IPS-18a (cell line): ENCODE measurements at regions not wholly inside any gene's neighbourhood (a gene's known extent, or its start where the extent isn't known, plus 50 kb on each side); places are given as distances from the start of the nearest gene placed in this dataset.

Source experiments
- H3K27ac ChIP-seq: one replicate; pipeline ENCODE4 v1.5.1; 2013; ENCODE audit warnings: low read length
- H3K27me3 ChIP-seq: one replicate; pipeline ENCODE4 v1.6.1; 2013; ENCODE audit warnings: mild to moderate bottlenecking, low read length; ENCODE audit not compliant: control insufficient read depth, insufficient read depth
- H3K36me3 ChIP-seq: one replicate; pipeline ENCODE4 v1.6.1; 2013; ENCODE audit warnings: low read depth, low read length; ENCODE audit not compliant: control insufficient read depth
- H3K4me1 ChIP-seq: one replicate; pipeline ENCODE4 v1.6.1; 2013; ENCODE audit warnings: low read depth, low read length; ENCODE audit not compliant: control insufficient read depth
- H3K4me3 ChIP-seq: one replicate; pipeline ENCODE4 v1.5.1; 2013; ENCODE audit warnings: low read length
- H3K9ac ChIP-seq: one replicate; pipeline ENCODE4 v1.6.1; 2013; ENCODE audit warnings: mild to moderate bottlenecking, low read length, moderate library complexity
- H3K9me3 ChIP-seq: one replicate; pipeline ENCODE4 v1.6.1; 2013; ENCODE audit warnings: low read depth, low read length; ENCODE audit not compliant: control insufficient read depth

GRCh38 chr7:46218461-46219200 is 297.6 kb upstream of the IGFBP3 start:
- H3K27me3 ChIP-seq = no peaks in the 10 kb centered on the region
- H3K27ac ChIP-seq = no peak overlapping the region
- H3K4me3 ChIP-seq = no peak overlapping the region
- H3K4me1 ChIP-seq = no peaks in the 10 kb centered on the region
- H3K9me3 ChIP-seq = no peaks in the 10 kb centered on the region
- no peak overlapping the region for H3K9ac ChIP-seq
- no peaks in the 10 kb centered on the region for H3K36me3 ChIP-seq

DNA sequence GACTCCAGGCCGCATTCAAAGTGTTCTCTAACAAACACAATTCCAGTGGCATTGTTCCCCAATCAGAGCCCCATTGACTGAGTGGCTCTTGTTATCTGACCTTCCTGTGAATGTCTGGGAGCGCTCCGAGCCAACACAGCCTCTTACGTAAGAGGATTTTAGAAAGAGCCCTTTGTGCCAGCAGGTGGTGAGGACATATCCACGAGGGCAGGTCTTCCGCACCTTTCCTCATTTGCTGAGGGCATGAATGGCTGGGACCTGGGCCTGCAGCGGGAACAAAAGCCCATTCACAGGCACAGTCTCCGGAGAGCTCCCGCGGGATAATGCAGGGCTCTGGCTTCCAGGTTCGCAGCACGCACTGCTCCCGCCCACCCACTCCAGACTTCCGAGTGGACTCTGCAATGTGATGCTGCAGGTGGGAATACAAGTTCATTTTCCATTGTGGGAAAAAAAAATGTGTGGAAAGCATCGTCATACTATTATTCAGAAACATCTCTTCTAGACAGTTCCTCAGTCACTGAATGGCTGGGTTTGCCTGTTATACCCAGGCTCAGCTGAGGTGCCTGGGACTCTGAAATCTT is 295.0 kb upstream of the IGFBP3 start:
- Histone ChIP-seq H3K27me3 (no peaks in the 10 kb centered on the region), H3K36me3 (no peaks in the 10 kb centered on the region), H3K9me3 (no peaks in the 10 kb centered on the region), H3K27ac (no peak overlapping the region), H3K4me3 (no peak overlapping the region), H3K4me1 (no peaks in the 10 kb centered on the region), H3K9ac (no peak overlapping the region)

DNA sequence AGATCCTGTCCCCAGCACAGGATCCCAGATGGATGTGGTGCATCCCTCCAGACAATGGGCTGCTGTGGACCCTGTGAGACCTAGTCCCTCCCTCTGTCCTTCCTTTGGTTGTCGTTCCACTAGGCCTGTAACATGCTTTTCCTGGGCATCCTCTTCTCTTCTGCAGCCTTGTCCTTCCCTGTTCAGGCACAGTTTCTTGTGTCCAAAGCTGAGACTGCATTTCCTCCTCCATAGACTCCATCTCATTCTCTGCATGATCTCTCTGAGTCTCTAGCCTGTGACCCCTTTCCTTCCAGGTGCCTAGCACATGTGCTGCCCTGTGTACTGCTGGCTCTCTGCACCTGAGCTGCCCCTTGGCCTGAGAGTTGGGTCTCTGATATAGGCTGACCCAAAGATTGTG is 293.5 kb upstream of the IGFBP3 start:
- no peaks in the 10 kb centered on the region for H3K9me3 ChIP-seq
- no peaks in the 10 kb centered on the region for H3K4me1 ChIP-seq

DNA sequence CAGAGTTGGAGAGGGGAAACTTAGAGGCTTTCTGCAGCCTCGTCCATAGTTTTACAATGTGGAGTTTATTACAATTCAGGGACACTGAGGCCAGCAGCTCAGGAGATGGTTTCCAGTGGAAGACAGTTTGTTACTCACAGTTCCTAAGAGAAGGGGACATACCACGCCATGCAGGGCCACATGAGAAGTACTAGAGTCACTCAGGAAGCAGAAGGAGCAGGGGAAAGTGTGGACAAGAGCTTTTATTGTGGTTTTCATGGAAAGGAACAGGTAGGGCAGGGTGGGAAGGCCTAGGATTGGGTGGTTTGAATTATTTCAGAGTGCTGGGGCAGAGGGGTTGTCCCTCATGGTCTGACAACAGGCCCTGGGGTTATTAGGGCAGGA is 292.1 kb upstream of the IGFBP3 start:
- H3K4me1 ChIP-seq = no peaks in the 10 kb centered on the region
- H3K9me3 ChIP-seq = no peaks in the 10 kb centered on the region
- no peaks in the 10 kb centered on the region for H3K27me3 ChIP-seq
- H3K4me3 ChIP-seq = no peak overlapping the region
- H3K36me3 ChIP-seq = no peaks in the 10 kb centered on the region
- H3K27ac ChIP-seq = no peak overlapping the region
- no peak overlapping the region for H3K9ac ChIP-seq

More for the DNA sequence above, 293.5 kb upstream of the IGFBP3 start:
- Histone ChIP-seq H3K27ac (no peak overlapping the region), H3K4me3 (no peak overlapping the region), H3K27me3 (no peaks in the 10 kb centered on the region), H3K36me3 (no peaks in the 10 kb centered on the region), H3K9ac (no peak overlapping the region)

DNA sequence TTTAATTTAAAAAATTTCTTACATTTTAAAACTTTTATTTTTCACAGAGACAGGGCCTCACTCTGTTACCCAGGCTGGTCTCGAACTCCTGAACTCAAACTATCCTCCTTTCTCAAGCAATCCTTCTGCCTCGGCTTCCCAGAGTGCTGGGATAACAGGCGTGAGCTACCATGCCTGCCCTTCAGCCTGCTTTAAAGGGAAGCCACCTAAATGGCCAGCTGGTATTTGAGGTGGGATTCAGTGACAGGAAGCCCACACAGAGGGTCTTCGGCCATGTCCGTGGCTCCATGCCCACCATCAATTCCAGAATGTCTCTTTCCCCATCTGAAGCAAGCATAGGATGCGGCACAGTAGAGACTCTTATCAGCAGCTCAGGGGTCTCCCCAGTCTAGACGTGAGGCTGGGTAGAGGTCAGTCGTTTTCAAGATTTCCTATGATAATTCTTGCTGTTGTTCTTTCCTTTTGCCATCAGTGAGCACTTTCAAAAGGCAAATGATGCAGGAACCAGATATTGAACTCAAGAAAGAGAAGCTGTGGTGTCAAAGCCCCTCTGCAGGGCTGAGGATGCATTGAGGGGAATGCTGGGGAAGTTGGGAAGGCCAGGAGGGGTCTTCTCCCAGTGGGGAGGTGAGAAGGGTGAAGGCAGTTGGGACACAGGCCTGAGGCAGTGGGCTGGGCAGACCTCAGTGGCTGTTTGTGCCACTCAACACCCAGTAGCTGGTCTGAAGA is 291.5 kb upstream of the IGFBP3 start:
- no peak overlapping the region for H3K27ac ChIP-seq

GRCh38 chr7:46210467-46210866 is 289.4 kb upstream of the IGFBP3 start:
- Histone ChIP-seq H3K4me1 (peaks cover 8% of the 10 kb centered on the region), H3K36me3 (no peaks in the 10 kb centered on the region), H3K9ac (no peak overlapping the region), H3K9me3 (no peaks in the 10 kb centered on the region), H3K27me3 (no peaks in the 10 kb centered on the region), H3K4me3 (no peak overlapping the region), H3K27ac (no peak overlapping the region)

More for the DNA sequence above, 291.5 kb upstream of the IGFBP3 start:
- no peak overlapping the region for H3K4me3 ChIP-seq
- no peaks in the 10 kb centered on the region for H3K4me1 ChIP-seq
- H3K9me3 ChIP-seq = no peaks in the 10 kb centered on the region
- H3K9ac ChIP-seq = no peak overlapping the region
- no peaks in the 10 kb centered on the region for H3K36me3 ChIP-seq
- no peaks in the 10 kb centered on the region for H3K27me3 ChIP-seq

- Histone ChIP-seq H3K36me3 (no peaks in the 10 kb centered on the region), H3K27me3 (no peaks in the 10 kb centered on the region), H3K9ac (no peak overlapping the region), H3K4me3 (no peak overlapping the region), H3K27ac (no peak overlapping the region), H3K9me3 (no peaks in the 10 kb centered on the region), H3K4me1 (peaks cover 8% of the 10 kb centered on the region)
Measured at GRCh38 chr7:46209611-46210388, 288.7 kb upstream of the IGFBP3 start.

- Histone ChIP-seq H3K4me3 (no peak overlapping the region), H3K36me3 (no peaks in the 10 kb centered on the region), H3K4me1 (peaks cover 8% of the 10 kb centered on the region), H3K27me3 (no peaks in the 10 kb centered on the region), H3K27ac (no peak overlapping the region), H3K9me3 (no peaks in the 10 kb centered on the region), H3K9ac (no peak overlapping the region)
Measured at GRCh38 chr7:46208635-46209525, 287.8 kb upstream of the IGFBP3 start.

- Histone ChIP-seq H3K9ac (no peak overlapping the region), H3K27ac (no peak overlapping the region), H3K27me3 (no peaks in the 10 kb centered on the region), H3K36me3 (no peaks in the 10 kb centered on the region), H3K4me1 (peaks cover 8% of the 10 kb centered on the region), H3K4me3 (no peak overlapping the region), H3K9me3 (no peaks in the 10 kb centered on the region)
Measured at GRCh38 chr7:46207931-46208634, 287.0 kb upstream of the IGFBP3 start.

DNA sequence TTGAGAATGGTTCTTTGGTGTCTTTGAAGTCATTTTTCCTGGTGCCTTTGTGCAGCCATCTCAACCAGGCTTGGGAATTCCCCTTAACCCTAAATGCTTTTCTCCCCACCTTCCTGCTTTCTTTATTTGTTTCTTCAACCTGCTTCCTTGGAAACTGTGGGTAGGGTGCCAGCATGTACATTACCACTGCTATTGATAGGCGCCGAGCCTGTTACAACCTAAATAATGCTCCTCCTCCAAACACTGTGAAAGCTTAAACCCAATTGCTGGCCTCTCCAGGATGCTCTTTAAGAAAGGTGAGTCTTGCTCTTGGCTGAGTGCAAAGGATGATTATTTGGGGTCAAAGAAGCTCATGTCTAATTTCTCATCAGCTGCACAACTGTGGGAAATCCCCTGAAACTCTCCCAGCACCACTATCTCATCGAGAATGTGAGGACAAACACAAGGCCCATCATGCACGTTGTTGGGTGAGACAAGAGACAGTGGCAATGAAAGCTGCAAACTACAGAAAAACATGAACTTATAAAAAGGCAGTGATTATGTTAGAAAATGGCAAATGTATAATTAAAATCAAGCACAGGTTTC is 285.5 kb upstream of the IGFBP3 start:
- H3K36me3 ChIP-seq = no peaks in the 10 kb centered on the region
- H3K4me3 ChIP-seq = no peak overlapping the region
- H3K9me3 ChIP-seq = no peaks in the 10 kb centered on the region
- H3K4me1 ChIP-seq = peaks cover 8% of the 10 kb centered on the region
- H3K27me3 ChIP-seq = no peaks in the 10 kb centered on the region
- no peak overlapping the region for H3K9ac ChIP-seq
- no peak overlapping the region for H3K27ac ChIP-seq
